Endometrium (tissue), 2 donors: ENCODE measurements at regions not wholly inside any gene's neighbourhood (a gene's known extent, or its start where the extent isn't known, plus 50 kb on each side); places are given as distances from the start of the nearest gene placed in this dataset.

ENCODE experiments used
- FAIRE-seq: peaks from 2 replicates; lab custom pipeline; 2012; peaks lifted over from hg19 to GRCh38; lab: Jason Lieb, UNC
- donor health status: control.
- donor health status: control.

DNA sequence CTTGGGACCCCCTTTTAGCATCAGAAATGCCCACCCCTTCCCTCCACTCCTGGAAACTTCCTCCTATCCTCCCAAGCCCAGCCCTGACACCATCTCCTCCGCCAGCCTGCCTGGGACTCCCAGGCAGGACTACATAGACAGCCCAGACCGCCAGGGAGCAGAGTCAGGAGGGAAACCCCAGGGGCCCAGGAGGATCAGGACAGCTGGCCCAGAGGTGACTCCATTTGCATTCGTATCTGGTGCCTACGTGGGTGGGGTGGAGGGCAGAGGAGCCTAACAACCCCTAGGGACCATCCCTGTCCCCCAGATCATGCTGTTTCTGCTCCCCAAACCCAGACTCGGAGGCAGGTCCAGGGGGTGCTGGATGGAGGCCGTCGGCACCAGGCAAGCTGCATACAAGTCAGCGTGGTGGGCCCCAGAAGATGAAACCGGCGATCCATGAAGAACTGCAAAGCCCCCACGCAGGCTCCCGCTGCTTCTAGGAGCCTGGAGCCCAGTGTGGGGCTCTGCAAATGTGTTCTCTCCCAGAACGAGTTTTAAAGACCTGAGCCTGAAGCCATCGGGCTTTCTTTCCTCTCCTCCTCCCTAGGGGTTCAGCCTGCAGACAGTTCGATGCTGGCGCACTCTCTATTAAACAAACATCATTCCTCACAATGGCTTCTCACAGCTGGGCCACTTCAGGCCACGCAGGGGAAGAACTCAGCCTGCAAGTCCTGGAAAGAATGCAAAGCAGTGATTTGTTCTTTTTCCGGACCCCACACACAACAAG lies 1506.8 kb downstream of the BRD1 start:
- no peak for FAIRE-seq

DNA sequence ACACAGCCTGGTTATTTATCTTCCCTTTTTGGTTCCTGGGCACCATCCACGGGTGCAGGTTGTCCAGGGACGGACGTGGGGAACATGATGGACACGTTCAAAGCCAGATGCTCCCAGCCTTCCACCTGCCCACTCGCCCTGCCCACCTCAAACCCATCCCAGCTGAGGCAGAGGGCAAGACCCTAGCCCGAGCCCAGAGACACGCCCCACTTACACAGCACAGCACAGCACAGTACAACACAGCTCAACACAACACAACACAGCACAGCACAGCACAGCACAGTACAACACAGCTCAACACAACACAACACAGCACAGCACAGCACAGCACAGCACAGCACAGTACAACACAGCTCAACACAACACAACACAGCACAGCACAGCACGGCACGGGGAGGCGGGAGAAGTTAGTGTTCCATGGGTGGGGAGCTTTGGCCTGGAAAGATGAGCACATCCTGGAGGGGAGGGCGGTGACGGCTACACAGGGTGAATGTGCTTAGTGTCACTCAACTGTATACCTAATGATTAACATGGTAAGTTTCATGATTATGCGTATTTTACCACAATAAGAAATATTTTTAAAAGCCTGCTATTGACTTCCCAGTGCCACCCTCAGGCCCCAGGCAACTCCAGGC lies 1507.5 kb downstream of the BRD1 start:
- no peak for FAIRE-seq

DNA sequence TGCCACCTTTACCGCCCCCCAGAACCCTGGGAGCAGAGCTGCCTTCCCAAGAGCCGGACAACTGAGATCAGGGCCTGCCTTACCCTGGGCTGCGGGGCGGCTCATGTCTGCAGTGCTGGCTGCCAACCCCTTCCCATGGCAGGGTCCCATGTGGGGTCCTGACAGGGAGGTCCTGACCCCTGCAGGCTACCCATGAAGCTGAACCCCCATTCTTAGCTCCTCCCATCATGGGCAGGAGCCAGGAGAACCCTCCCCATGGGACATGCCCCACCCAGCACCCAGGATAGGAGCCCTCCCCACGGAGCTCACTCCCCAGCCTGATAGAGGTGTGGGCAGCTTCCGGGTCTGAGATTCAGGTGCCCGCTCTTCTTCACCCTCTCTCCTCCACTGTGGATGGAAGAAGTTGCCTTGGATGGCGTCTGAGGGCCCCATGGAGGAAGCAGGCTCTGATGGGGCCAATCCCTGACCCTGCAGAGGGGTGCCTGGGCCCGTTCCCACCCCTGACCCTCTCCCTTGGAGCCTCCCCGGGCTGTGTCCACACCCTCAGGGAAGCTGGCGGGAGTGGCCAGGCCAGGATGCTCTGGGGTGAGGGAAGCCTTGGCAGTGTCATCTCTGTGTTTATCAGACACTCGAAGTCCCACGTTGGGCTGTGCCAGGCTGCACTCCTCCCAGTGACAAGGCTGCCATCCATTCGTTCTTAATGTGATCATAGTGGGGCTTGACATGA lies 1508.2 kb downstream of the BRD1 start:
- no peak for FAIRE-seq

DNA sequence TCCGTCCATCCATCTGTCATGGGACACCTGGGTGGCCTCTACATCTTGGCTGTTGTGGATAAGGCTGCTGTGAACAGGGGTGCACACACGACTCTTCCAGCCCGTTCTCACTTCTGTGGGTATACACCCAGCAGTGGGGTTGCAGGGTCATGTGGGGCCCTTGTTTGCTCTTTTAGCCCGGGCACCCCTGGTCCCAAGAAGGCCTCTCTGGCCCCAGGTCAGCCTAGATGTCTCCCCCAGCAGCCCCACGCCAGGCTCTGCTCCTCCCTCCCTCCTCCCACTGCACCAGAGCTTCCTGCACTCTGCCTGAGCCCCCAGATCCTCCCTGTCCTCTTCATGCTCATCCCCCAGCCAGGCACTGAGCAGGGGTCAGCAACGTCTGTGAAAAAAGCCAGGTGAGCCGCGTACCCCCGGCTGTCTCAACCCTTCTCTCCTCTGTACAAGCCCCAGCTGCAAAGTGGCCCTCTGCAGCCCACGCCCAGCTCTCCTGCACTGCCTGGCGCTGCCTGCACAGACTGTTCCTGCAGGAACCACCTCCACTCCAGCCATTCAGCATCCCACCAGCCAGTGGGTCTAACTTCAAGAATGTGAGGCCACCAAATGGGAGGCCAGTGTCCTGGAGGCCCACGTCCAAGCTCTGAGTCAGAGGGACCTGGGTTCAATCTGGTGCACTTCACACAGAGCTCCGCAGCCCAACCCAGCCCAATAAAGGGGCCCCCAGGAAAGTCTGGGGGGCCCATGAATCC lies 1508.9 kb downstream of the BRD1 start:
- no peak for FAIRE-seq

DNA sequence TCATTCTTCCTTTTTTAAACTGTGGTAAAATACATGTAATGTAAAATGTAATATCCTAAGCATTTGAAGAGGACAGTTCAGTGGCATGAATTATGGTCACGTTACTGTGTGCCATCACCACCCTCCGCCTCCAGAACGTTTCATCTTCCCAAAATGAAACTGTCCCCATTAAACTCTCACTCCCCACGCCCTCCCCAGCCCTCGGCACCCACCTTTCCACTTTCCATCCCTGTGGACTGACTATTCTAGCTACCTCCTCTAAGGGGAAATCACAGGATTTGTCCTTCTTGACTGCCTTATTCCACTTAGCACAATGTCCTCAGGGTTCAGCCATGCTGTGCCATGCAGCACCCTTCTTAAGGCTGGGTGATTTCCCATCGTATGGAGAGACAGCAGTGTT lies 1509.5 kb downstream of the BRD1 start:
- no peak for FAIRE-seq

DNA sequence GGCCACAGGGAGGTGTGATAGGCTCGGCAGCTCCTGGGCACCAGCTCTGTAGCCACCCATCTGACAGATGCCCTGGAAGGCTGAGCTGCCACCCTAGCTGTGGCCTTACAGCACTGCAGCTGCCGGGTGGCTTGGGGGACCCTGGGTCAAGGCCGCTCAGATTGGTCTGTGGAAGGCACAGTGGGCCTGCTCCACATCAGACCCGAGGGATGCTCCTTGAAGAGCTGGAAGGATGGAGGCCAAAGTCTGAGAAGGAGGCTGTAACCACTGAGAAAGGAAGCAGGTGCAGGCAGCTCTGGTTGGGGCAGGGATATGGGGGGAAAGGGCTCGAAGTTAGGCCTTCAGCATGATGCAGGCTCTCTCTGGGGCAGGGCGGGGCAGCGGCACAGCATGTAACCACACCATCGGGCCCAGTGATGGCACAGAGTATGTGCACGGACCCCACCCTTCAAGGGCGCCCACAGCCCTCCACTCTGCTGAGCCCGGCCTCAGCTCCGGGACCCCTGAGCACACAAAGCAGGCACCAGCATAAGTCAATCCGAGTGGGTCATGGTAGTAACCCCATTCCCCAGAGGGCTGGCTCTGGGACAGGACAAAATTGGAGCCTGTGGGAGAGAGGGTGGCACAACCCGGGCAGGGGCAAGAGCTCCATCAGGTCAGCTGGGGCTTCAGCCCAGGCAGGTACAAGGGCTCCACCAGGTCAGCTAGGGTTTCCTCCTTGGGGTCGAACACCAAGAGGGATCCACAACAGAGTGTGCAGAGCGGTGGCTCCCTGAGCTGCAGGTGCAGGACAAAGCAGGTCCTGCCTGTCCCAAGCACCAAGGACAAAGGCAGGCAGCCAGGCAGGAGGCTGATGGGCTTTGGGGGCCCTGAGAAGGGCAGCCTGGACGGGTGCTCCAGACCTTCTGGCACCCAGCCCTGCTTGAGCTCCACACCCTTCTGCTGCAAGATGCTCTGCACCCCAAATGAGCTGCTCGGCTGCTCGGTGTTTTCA lies 1511.1 kb downstream of the BRD1 start:
- no peak for FAIRE-seq

DNA sequence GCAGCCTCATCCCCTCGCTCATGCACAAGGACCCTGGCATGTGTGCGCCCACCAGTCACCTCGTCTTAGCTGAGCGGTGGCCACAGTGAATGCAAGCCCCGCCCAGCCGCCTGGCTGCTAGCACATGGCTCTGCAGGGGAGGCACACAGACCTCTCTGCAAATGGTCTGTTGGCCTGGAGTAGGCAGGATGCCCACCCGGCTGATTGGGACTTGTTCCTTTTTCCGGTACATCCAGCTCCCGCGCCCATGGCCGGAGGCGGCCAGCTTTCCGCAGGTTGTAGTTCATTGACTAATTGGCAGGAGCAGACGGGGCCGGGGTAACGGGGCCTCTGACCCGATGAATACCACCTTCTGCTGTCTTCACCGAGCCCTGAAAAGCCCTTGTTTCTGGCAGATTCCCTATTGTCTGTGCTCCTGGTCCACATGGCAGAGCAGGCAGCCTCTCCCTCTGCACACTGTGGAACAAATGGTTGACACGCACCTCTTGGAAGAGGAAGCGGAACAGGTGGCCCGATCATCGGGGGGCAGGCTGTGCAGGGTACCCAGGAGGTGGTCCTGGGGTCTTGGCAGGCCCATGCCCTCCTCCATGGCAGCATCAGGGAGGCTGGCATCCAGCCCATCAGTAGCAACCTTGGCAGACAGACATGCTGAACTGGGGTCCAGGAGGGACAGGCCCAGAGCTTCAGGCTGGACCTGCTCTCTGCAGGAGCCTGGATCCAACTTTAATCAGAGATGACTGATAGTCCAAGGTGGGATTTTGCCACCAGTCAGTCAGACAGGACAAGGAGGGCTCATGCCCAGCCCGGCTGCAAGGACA lies 1512.0 kb downstream of the BRD1 start:
- FAIRE-seq: no peak

DNA sequence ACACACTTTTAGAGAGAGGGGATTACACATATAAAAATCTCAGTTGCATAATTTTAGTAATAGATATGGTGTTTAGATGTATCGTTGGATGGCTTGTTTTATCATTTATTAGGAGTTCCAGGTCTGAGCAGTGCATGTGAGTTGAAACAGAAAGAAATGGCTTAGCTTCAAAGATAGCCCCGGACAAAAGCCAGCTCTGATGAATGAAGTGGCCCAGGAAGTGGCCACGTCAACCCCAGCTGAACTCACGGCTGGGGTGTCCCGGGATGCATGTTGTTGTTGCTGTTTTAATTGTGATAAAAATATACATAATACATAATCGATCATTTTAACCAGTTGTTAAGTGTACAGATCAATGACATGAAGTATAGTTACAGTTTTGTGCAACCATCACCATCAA lies 1513.6 kb downstream of the BRD1 start:
- FAIRE-seq: no peak

DNA sequence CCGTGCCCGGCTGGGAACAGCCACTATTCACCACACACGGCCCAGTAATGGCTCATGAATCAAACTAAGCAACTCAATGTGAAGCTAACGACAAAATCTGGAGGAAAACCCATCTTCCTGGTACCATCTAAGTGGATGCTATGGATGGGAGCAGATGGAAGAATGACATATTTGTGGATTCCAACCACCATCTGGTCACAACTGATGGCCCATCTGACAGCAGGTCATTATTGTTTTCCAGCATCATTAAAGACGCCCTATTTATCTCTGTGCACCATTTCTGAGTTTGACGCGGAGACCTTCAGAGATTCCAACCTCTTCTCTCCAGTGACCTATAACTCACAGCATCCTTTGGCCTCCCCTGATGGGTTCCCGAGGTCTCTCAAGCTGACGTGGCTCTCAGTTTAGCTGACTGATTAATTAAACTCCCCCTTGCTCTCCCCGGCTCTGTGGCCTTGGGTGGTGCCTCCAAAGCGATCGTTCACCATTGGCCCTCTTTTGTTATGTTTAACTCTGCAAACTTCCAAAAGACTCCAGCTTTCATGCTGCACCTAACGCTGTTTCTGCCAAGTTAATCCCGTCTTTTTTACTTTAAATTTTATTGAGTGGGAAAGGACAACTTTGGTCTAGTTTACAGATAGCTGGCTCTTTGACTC lies 1514.4 kb downstream of the BRD1 start:
- no peak for FAIRE-seq

DNA sequence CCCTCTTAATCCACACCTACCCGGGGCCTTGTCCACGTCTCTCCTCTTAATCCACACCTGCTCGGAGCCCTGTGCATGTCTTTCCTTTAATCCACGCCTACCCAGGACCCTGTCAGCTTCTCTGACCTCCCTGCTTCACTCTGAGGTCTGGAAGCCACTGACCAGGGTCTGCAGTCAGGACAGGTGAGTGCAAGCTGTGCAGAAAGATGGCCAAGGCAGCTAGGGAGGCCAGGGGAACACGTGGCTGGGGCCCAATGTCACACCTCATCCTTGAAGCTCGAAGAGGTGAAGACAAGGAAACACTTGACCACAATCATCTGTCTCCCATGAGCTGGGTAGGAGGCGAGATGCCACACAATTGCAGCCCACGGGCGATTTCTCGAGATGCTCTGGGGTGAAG lies 1516.9 kb downstream of the BRD1 start:
- no peak for FAIRE-seq

DNA sequence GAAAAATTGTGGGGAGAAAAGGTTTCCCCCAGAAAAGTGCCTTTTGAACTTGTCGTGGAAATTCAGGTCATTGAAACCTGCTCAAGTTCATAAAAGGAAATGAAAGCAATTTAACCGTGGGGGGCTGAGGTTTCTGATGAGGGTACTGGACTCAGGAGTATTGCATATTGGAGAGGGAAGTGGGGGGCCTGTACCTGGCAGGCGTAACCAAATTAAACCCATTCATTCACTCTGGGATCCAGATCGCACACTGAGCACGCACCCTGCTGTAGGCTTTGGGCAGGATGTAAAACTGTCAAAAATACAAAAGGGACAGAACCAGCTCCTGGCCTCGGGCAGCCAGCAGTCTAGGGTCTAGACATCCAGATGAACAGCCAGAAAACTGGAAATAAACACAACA lies 1517.4 kb downstream of the BRD1 start:
- no peak for FAIRE-seq

DNA sequence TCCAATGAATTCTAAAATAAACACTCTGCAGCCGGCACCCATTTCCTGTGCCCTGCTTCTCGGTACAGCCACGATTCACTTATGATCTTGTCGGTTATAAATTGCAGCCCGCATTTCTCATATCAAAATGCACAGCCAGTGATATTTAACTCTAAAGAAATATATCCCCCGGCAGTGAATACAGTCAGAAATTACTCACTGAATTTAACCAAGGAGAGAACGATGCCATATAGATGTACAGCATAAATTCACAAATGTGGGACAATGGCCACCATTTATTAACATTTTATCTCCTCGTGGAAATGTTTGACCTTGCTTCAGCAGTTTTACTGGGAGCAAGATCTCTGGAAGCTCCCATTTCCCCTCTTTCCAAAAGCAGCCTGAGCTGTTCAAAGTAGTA lies 1517.8 kb downstream of the BRD1 start:
- no peak for FAIRE-seq

DNA sequence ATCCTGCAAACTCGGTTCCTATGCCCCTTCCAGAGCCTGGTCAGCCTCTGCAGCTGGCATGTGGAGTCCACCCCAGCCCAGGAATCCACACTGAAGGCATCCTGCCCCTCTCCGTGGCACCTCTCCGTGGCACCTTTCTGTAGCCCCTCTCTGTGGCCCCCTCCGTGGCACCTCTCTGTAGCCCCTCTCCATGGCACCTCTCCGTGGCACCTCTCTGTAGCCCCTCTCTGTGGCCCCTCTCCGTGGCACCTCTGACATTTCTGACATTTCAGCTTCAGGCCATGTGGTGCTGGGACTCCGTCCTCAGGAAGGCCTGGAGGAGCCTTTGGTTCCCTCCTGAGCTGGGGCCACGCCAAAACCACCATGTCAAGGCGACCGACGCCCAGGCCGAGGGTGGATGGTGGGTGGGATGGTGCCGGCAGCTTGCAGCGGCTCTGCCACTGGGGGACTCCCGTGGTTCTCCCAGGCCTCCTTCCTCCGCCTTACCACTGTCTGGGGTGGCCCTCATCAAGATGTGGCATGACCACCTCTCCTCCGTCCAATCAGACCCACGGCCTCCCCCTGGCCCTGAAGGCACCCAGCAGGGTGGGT lies 1518.5 kb downstream of the BRD1 start:
- no peak for FAIRE-seq

DNA sequence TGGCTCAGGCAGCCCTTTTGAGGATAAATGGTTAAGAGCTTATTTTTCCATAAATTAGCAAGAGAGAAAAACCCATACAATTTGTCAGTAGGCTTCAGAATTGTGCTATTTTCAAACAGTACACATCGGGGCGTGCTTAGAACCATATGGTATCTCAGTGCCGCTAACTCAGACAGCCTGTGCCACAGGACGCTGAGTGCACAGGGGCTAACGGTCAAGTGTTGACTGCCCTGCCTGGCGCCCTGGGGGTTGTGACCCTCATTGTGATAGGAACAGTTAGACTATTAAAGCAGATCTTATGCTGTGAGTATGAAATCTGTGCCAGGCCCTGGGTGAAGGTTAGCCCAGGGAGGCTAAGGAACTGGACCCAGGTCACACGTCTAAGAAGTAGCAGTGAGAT lies 1519.7 kb downstream of the BRD1 start:
- FAIRE-seq: no peak

DNA sequence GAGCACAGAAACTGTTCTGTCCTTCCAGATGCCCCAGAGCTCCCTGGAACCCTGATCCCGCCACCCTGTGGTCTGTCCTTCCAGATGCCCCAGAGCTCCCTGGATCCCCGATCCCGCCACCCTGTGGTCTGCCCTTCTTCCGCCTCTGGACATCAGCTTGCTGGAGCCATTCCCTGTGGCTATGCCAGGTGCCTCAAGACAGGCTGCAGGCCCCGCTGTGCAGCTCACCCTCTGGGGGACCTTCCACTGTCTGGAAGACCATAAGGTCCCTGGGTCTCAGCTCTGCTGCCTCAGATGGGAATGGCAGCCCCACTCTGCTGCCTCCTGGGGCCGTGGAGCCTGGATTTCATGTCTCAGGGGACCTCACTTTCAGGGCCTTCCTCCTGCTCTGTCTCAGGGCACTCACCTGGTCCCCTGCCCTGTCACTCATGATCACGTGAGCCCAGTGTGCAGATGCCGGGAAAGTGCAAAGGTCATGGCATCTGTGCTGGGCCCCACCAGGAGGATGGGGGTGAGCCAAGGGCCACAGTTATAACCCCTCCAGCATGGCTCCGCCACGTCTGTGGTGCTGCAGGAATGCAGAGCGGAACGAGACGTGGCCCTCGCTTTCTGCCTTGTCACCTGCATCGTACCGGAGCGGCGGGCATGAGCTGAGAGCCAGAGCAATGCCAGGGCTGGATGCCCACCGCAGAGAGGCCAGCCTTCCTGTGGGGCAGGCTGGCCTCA lies 1520.7 kb downstream of the BRD1 start:
- FAIRE-seq: no peak

DNA sequence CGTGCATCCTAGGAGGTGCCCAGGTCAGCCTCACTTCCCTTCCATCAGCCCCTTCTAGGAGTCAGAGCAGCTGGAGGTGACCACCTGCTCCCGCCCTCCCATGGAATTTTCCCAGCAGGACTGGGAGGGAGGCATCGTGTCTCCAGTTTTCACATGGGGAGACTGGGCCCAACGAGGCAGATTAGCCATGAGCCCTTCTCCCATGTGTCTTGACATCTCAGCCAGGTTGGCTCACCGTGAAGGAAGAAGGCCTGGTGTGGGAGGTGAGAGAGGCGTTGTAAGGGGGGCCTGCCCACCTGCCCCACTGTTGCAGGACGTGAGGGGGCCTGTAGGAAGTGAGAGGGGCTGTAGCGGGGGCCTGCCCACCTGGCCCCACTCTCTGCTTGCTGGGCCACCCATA lies 1521.4 kb downstream of the BRD1 start:
- no peak for FAIRE-seq

DNA sequence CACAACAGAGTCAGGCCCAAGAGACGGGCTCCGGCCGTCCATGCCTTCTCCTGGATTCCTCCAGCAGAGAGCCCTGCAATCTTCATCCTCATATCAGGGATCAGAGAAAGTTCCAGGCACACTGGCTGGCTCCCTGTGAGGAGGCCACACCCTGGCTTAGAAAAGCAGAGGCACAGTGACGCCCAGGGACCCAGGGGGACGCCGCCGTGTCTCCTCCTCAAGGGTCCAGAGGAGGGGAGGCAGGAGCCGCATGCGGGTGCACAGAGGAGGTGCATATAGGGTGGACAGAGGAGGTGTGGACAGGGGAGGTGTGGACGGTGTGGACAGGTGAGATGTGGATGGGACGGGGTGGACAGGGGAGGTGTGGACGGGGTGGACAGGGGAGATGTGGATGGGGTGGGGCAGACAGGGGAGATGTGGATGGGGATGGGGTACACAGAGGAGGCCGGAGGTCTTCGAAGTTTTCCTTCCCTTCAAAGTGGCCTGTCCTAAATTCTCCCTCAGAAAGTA lies 1521.9 kb downstream of the BRD1 start:
- no peak for FAIRE-seq

DNA sequence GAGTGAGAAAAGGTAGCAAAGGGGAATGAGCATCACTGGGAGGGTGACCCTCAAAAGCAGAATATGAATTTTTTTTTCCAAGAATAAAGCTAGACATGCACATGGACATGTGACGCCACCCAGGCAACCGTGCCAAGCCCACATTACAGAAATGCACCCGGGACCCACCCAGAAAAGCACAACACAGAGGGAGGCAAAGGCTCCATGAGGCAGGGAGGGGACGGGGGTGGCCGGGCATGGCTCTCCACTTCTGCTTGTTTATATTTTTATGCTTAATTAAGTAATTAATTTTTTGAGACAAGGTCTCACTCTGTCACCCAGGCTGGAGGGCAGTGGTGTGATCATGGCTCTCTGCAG lies 1524.3 kb downstream of the BRD1 start:
- no peak for FAIRE-seq
